ENCODE measurements at regions not wholly inside any gene's neighbourhood (a gene's known extent, or its start where the extent isn't known, plus 50 kb on each side); places are given as distances from the start of the nearest gene placed in this dataset.
"Not testable (repeated sequence)": the region's sequence is repeated elsewhere in the genome, so short reads cannot be mapped to it uniquely, and the experiment has no call there.

DNA sequence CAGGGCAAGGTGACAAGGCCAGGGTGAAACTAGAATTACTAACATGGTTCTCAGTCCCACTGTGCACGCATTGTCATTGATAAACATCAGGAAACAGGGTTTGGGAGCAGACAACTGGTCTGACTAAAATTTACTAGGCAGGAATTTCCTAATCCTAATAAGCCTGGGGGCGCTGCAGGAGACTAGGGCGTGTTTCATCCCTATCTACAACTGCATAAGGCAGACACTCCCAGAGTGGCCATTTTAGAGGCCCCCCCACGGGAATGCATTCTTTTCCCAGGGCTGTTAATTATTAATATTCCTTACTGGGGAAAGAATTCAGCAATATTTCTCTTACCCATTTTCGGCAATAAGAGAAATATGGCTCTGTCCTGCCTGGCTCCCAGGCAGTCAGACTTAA lies 103.6 kb upstream of the PCDH20 start:
- TF ChIP-seq, protein P1, sequence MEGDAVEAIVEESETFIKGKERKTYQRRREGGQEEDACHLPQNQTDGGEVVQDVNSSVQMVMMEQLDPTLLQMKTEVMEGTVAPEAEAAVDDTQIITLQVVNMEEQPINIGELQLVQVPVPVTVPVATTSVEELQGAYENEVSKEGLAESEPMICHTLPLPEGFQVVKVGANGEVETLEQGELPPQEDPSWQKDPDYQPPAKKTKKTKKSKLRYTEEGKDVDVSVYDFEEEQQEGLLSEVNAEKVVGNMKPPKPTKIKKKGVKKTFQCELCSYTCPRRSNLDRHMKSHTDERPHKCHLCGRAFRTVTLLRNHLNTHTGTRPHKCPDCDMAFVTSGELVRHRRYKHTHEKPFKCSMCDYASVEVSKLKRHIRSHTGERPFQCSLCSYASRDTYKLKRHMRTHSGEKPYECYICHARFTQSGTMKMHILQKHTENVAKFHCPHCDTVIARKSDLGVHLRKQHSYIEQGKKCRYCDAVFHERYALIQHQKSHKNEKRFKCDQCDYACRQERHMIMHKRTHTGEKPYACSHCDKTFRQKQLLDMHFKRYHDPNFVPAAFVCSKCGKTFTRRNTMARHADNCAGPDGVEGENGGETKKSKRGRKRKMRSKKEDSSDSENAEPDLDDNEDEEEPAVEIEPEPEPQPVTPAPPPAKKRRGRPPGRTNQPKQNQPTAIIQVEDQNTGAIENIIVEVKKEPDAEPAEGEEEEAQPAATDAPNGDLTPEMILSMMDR (IDR thresholded peaks at IDR 0.05; ENCODE audit: insufficient read depth, low read depth, low read length), result not testable (repeated sequence)
- not testable (repeated sequence) for TF ChIP-seq EZH2 (IDR thresholded peaks at IDR 0.05; ENCODE audit: insufficient read depth, low read length)

All from astrocyte (in vitro differentiated cells and primary cell).